ENCODE measurements at regions not wholly inside any gene's neighbourhood (a gene's known extent, or its start where the extent isn't known, plus 50 kb on each side); places are given as distances from the start of the nearest gene placed in this dataset.
A peak's percentile ranks its signal among the peaks of the same experiment; 100 is the strongest.
"Not testable (repeated sequence)": the region's sequence is repeated elsewhere in the genome, so short reads cannot be mapped to it uniquely, and the experiment has no call there.

DNA sequence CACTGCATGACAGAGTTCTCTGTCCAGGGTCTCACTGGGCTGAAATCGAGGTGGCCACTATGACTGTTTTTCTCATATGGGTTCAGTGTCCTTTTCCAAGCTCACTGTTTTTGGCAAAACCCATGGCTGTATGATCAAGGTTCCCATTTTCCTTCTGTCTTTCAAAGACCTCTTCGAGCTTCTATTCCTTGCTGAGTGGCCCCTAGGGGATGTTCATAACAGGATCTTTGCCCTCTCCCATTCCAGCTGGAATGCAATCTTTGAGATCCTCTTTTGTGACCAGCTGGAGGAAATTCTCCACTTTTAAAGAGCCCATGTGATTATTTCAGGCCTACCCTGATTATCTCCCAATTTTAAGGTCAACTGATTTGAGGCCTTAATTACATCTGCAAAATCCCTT is 572.5 kb upstream of the SLC10A2 start:
- DNase-seq (ENCODE audit: low spot score): no peak

DNA sequence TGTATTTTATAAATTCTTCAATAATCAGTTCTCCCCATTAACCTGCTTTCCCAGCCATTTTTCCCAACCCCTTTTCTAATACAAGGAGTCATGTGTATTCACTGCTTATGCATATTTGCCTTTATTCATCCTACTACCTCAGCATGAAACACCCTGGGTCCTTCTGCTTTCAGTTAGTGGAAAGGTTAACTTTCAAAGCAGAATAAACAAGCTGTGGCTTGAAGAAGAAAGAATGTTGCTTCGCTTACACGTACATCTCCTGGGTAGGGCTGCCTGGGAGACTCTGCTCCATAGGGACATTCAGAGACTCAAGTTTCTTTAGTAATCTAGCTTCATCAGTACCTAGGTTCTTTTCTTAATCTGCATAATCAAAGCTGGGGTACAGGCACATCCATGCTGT is 567.8 kb upstream of the SLC10A2 start:
- DNase-seq (ENCODE audit: low spot score): no peak

DNA sequence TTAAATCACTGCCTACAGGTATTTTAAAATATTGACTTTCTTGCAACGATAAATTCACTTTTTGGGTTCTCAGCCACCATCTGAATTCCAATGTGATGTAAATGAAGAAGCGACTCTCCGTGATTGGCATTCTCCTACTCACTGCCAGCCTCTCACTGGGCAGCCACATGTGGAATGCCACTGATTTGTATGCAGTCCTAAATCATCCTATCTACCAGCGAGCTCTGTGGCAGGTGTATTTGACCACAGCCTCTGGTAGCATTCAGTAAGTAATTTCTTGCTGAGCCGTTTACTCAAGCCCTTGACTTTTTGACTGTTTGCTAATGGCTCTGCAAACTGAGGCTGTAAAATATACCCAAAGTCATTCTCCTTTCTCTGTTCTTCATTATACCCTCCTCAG is 559.0 kb upstream of the SLC10A2 start:
- no peak for DNase-seq (ENCODE audit: low spot score)

DNA sequence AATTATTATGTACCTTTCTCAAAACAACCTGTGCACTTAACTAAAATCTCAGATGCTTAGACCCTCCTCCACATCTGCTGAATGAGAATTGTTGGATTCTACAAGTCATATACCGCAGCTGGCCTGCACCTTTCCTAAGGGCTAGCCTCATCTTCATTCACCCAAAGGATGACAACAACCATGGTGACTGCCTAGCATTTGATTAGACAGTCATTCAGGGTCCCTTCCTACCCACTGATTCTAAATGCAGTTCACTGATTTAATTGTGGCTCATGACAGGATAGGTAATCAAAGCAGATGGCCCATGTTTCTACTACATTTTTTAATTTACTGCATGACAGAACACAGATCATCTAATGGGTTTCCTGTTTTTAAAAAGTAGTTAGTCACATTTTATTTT is 551.9 kb upstream of the SLC10A2 start:
- DNase-seq (ENCODE audit: low spot score): no peak

DNA sequence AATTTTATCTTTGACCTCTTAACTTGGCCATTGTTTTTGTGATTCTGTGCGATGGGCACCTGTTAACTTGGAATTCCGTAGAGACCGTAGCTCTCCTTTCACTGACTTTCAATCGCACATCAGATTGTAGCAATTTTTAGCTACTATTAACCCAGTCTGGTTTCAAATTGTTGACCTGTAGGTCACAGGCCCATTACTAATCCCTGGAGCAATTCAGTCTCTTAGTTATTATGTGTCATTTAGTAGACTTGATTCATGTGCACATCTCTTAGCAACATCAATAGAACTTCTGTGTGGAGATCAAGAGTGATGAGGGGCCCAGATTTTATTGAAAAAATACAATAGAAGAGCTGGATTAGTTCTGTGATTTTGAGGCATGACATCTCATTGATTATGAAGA is 549.6 kb upstream of the SLC10A2 start:
- peak; percentile 24 for DNase-seq (ENCODE audit: low spot score)

DNA sequence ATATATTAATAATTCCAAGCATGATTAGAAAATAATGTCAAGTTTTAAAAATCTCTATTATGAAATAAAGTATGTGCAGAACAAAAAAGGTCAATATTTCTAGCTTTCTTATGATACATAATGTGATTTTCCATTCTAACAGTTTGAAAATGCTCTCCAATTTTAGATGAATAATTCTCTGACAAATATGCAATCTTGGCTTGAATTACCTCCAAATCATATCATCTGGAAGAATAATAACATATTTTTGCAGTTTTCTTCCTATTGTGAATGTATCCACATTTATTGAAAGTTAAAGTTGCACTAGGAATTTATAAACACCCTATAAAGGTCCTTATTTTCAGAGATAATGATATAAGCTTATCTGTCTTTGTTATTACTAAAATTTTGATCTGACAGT is 548.5 kb upstream of the SLC10A2 start:
- DNase-seq (ENCODE audit: low spot score): no peak

DNA sequence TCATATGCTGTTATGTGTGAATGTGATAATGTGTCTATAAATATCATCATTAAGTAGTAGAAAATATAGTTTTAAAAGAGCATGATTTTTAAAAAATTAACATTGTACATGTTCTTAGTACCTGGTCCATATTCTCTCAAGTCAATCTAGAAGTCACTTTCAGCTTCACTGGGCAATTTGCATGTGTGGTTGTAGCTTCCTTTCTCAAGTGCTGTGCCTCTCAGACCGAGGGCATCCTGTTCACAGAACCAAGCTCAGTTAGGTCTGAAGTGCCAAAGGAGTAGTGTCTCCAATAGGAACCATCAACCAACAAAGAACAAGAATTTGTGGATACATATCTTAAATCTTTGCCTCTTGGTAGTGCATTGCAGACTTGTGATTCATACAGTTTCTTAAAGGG is 541.8 kb upstream of the SLC10A2 start:
- DNase-seq (ENCODE audit: low spot score): peak; percentile 10

DNA sequence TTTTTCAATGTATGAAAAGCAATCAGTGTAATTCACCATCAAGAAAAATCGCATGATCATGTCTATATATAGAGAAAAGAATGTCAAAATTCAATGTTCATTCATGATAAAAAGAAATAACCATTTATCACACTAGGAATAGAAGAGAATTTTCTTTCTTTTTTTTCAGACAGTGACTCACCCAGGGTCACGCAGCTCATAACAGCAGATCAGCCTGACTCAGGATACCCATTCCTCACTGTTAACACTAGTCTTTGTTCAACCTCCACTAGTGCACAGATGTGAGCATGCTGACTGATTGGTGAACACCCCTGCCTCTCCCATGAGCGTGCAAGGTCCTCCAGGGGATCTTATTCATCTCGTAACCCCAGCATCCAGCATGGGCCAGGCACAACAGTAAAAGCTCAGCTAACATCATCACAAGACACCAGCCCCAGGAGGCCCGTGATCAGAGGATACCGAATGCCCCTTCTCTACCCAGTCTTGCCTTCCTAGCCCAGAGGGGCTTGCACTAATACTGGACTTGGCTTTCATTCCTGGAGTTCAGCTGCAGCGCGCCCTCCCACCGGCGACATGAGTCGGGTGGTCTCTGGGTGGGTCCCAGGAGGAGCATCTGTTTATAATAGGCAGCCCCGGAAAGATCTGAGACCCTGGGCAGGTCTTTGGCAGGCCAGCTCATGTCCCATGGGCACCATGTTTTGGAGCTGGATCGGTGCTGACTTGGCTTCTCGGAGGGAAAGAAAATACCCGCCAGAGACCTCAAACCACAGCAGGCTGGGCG is 539.5 kb upstream of the SLC10A2 start:
- no peak for DNase-seq (ENCODE audit: low spot score)

DNA sequence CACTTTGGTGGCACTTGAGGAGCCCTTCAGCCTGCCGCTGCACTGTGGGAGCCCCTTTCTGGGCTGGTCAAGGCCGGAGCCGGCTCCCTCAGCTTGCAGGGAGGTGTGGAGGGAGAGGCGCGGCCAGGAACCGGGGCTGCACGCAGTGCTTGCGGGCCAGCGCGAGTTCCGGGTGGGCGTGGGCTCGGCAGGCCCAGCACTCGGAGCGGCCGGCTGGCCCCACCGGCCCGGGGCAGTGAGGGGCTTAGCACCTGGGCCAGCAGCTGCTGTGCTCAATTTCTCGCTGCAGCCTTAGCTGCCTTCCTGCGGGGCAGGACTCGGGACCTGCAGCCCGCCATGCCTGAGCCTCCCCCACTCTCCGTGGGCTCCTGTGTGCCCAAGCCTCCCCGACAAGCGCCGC is 533.7 kb upstream of the SLC10A2 start:
- not testable (repeated sequence) for DNase-seq (ENCODE audit: low spot score)

DNA sequence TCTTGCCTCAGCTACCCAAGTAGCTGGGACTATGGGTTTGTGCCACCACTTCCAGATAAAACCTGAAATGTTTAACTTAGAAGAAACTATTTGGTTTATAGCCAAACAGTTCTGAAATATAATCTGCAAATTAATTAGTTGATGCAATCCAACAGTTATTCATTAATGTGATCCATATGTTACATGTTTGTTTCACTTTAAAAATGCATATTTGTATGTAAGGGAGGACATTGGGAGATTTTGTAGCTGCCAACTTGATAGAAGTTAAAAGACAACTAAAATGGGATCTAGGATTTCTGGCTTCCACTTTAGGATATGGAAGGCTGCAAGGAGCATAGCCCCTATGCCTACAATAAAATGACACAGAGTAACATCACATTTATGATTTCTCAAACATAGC is 532.5 kb upstream of the SLC10A2 start:
- DNase-seq (ENCODE audit: low spot score): no peak

DNA sequence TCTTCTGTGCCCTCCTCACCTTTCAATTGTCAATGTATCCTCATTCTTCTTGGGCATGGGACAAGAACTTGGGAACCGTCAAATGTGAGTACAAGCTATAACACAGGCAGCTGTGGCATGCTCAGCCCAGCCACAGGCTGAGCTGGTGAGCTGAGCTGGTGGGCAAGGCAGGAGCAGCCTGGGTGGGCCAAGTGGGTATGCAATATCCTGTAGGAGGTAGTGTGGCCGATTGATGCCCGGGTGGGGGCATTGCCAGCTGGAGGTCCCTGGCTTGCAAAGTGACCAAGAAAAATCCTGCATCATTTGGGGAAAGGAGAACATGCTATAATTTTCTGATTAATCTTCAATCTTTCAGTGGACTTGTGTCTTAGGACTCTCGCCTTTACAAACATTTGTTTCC is 507.2 kb upstream of the SLC10A2 start:
- no peak for DNase-seq (ENCODE audit: low spot score)

DNA sequence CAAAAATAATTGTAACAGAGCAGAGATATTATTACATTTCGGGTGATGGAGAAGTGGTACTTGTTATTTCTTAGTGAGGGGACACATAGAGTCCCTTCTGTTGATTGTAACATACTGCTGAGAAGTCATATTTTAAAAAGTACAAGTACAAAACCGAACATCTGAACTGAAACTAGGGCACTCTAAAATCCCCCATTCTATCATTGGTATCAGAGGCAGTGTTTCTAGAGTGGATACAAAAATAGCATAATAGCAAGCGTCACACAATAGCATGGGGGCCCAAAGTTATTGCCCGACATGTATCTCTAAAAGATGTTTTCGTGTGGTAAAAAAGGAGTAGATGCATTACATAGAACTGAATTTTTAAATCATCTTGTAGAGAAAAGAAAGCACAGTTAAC is 502.1 kb upstream of the SLC10A2 start:
- no peak for DNase-seq (ENCODE audit: low spot score)

DNA sequence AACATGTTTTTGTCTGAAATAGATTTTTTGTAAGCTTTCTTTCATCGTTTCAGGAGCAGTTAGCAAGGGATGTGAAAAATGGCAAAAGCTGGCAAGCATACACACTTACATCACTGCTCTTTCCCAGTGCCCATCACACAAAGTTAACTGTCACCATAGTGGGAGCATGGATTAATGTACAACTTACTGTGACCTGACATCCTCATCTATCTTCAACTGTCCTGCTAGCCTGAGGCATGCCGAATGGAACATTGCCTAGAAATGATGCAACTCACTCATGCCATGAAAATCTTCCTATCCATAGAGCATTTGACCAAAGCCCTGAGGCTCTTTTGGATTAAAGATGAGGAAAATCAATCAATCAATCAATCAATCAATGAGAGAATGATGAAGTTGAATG is 491.7 kb upstream of the SLC10A2 start:
- DNase-seq (ENCODE audit: low spot score): peak; percentile 15

DNA sequence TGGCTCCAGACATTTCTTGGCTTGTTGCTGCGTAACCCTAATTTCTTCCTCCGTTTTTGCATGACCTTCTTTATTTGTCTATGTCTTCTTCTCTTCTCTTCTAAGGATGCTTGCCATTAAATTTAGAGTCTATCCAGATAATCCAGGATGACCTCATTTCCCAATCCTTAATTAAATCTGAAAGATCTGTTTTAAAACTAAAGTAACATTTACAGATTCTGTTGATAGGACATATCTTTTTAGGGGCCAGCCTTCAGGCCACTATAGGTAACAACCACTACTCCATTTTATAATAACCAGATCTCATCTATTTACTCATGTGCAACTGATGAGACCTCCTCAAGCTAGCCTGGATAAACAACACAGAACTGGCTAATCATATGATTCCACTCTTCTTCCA is 490.5 kb upstream of the SLC10A2 start:
- DNase-seq (ENCODE audit: low spot score): no peak

DNA sequence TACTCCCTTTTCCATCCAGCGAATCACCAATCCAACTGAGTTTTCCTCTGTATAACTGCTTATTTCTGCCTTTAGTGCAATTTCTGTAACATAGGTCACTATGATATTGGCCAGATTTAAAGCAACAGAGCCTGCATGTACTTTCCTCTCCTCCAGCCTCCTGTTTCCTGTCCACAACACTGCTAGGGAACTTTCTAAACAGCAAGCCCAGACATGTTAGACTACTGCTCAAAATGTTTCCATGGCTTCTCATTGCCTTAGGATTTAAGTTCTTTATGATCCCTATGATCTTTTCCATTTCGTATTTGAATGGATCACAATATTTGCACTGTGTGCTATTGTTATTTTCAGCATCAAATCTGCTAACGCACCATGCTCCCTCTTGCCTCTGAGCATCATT is 481.7 kb upstream of the SLC10A2 start:
- DNase-seq (ENCODE audit: low spot score): no peak

DNA sequence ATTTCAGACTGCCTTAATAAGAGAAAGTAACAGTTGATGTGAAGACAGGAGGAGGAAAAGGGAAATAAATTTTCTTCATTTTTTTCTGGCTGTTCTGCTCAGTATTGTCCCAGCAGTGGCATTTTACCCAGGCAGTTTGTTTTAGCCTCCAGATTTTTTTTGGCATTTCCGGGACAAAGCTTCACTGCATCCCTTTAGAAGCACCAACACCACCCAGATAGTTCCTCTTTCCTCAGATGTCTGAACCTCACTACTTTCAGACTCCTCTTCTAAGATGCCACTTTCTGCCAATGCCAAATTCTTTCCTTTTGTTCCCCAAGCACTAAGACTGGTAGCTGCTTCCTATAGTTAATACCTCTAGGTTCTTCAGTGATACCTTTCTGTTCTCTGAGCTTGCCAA is 480.1 kb upstream of the SLC10A2 start:
- no peak for DNase-seq (ENCODE audit: low spot score)

DNA sequence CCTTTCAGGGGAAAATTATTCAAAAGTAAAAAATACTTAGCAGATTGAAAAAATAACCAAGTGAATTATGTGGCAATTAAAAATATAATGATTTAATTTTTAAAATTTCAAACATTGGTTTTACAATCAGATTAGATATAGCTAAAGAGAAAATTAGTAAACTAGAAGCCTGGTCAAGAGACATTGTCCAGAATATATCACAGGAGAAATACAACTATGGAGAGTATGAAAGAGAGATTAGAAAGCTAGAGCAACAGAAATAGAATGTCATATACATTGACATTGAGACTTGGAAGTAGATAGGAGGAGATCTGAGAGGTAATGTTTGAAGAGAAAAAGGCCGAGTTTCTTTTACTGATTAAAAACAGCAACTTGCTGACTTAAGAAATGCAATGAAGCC is 476.4 kb upstream of the SLC10A2 start:
- DNase-seq (ENCODE audit: low spot score): no peak

DNA sequence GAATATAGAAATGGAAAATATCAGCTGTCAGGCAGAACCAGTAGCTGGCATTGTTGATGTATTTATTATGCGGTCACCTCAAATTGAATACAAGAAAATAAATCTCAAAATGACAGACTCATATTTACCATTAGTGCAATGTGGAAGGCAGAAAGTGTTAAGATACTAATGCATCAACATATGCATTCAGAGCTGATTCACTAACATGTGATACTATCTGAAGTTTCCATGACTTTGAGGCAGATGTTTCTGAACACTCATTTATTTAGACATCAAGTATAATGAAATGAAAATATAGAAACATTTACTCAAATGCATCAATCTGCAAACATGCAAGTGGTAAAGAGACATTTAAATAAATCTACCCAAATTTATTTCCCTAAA is 474.2 kb upstream of the SLC10A2 start:
- DNase-seq (ENCODE audit: low spot score): no peak

DNA sequence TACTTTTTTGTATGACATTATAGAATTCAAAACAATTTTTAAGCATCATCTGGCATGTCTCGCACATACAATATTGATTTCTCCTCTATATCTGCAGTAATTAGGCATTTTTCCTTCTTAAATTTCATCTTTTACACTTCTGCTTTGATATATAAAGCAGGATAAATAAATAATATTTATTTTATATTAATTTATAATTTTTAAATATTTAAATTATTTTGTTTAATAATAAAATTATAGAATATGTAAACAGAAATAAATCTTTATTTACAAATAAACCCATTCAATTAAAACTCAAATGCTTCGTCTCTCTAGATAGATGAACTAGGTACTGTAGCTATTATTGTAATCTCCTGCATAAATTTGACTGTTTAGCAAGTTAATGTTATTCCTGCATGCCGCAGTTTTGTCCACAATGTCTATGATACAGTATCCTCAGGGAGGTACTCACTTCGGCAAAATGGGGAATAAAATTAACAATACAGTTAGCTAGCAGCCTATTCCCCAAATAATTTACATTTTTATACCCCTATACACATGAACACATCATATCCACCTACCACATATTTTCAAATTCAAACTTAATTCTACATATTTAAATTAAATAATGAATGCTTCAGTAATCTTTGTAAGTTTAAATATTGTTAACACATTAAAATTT is 473.6 kb upstream of the SLC10A2 start:
- DNase-seq (ENCODE audit: low spot score): no peak

DNA sequence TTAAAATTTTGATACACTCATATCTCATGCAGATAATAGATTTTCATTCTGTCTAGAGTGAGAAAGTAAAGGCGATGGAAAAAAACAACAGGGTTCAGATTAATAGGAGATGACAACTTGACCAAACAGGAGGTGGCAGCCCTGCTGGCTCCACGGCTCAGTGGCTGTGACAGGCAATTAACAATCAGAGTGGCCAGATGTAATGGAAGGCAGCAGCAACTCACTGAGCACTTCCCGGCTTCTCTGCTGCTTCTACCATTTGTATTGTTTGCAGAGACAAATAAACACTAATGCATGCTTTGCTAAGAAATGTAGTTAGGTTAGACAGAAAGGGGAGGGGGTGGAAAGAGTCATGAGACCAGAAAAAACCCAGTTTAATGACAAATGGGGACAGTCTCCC is 473.0 kb upstream of the SLC10A2 start:
- peak; percentile 11 for DNase-seq (ENCODE audit: low spot score)

DNA sequence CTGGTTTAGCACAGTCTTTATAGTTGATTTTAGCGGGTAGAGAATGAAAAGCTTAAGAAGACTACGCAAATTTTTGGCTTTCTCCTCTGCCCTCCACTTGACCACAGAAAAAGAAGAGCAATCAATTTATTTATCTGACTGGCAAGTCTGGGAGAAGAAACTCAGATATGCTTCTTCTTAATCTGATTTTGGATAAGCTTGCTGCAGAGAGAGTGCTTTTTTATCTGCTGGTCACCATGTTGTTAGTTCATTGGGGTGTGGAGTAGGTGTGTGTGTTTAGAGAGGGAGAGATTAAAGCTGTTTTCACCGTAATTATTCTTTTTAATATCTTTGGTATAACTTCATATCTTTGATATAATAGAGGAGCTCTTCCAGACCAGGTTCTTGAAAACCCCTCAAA is 471.4 kb upstream of the SLC10A2 start:
- no peak for DNase-seq (ENCODE audit: low spot score)

DNA sequence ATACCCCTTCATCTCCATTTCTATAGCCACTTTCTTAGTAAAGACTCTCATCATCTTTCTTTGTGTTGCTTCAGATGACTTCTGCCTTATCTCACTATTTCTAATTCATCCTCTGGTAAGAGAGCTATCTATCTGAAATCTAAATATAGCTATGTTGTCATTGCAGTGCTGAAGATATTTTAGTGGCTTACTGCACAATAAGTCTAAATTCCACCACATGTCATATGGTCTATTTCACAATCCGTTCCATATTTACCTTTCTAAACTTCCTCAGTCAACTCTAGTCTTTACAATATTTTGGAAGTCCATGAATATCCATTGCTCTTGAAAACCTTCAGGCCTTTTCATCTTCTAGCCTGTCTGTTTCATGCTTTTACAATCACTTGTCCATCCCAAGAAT is 465.1 kb upstream of the SLC10A2 start:
- DNase-seq (ENCODE audit: low spot score): no peak

DNA sequence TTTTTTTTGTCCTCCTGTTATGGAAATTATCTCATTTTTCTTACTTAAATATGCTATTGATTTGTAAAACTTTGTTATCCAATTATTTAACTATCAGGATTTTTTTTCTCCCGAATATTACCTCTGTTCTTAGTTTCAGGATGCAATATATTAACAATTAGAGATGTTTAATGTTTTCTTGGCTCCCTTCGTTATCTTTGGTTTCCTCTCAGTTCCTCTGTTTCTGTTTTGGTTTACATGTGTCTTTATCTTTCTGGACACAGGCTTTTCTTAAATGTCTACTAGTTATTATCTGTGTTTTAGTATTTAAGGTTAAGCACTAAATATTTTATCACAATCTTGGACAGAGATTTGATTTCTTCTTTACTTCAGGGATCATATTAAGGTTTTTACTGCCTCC is 462.2 kb upstream of the SLC10A2 start:
- DNase-seq (ENCODE audit: low spot score): no peak

DNA sequence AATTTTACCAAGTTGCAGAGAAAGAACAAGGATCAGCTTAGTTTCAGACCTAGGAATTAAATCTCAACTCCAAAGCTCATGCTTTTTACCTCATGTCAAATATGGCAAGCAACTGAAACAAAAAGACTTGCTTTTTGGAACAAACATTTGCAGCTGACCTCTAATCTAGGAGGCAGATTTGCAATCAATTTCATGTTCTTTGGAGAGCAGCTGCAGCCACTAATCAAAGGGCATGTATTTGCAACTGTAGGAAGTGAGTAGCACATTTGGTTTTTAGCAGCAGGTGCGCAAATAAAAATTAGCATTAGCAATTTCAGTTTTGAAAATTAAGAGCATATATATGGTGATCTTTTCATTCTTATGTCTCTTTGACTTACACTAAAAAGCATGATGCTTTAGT is 459.3 kb upstream of the SLC10A2 start:
- DNase-seq (ENCODE audit: low spot score): no peak

All from kidney tubule cell (primary cell).